Daoy (cell line): ENCODE measurements at regions not wholly inside any gene's neighbourhood (a gene's known extent, or its start where the extent isn't known, plus 50 kb on each side); places are given as distances from the start of the nearest gene placed in this dataset.
"Not testable (repeated sequence)": the region's sequence is repeated elsewhere in the genome, so short reads cannot be mapped to it uniquely, and the experiment has no call there.

Experiments used
- DNase-seq: peaks from one replicate; pipeline ENCODE4 v3.0.0-alpha.2; 2015; ENCODE audit warnings: low read depth

GRCh38 chr15:38002883-38003477 lies 68.5 kb downstream of the TMCO5A start:
- peak; percentile 67 for DNase-seq

DNA sequence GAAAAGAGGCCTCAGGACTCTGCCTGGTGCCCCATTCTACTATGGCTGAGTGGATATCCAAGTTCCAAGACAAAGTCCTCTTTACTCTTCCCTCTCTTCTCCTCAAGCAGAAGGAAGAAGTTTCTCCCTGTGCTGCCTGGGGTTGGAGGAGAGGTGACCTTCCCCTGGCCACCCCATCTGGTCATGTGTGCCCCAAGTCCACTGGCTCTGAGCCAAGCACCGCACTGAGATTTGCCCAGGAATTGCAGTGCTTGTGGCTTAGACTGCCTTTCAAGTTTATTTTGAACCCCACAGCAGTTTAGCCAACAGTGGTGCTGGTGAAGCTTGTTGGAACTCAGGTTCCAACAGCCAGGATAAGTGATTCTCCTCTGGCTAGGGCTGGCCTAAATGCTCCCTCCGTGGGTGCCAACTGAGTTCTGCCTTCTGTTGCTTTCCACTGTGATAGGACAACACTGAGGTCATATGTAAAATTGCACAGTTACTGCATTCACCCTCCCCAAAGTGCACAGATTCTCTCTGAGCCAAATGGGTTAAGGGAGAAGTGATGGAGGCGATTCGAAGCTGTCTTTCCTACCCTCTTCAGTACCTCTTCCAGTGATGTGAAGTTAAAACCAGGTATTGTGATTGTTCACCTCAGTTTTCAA lies 69.9 kb downstream of the TMCO5A start:
- no peak for DNase-seq

GRCh38 chr15:38005953-38006808 lies 71.7 kb downstream of the TMCO5A start:
- no peak for DNase-seq

DNA sequence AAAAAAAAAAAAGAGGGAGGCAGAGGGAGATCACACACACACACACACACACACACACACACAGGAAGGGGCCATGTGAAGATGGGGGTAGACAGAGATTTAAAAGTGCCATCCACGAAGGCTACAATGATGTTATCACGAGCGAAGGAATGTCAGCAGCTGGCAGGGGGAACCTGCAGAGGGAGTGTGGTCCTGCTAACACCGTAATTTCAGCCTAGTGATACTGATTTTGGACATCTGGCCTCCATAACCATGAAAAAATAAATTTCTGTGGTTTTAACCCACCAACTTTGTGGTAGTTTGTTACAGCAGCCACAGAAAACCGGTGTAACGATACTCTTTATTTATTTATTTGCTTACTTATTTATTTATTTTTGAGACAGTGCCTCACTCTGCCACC lies 76.0 kb downstream of the TMCO5A start:
- DNase-seq = no peak

DNA sequence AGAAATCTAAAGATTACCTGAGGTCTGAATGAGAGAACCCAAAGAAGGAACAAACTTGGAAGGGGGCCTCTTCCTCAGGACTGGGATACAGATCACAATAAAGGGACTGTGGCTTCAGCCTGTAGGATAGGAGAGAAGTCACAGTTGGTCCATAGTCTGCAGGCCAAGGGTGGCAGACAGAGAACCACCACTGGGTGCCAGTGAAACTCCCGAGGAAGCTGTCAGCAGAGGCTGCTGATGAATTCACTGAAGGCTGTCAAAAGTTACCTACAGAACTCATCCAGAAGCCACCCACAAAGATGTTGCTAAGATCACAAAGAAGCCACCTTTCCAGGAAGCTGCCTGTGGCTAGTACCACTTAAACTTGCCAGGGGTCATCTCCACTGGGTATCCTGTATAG lies 78.5 kb downstream of the TMCO5A start:
- no peak for DNase-seq

GRCh38 chr15:38017721-38018120 lies 83.3 kb downstream of the TMCO5A start:
- DNase-seq = no peak

DNA sequence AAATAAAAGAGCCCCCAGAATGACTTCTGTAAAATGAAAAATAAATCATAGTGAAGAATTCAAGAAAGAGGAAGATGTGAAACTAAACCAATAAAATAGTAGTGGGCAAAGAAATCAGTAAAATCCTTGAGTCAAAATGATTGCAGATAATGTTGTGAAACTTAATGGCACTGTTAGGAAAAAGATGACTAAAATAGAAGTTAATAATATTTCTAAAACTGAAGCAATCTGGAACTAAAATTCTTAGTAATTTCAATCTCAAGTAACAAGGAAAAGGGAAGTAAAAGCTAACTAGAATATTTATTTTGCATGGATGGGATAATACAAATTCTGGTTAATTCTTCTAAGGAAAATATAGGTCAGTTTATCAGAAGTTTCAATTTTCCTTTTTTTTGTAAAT lies 84.6 kb downstream of the TMCO5A start:
- DNase-seq = no peak

DNA sequence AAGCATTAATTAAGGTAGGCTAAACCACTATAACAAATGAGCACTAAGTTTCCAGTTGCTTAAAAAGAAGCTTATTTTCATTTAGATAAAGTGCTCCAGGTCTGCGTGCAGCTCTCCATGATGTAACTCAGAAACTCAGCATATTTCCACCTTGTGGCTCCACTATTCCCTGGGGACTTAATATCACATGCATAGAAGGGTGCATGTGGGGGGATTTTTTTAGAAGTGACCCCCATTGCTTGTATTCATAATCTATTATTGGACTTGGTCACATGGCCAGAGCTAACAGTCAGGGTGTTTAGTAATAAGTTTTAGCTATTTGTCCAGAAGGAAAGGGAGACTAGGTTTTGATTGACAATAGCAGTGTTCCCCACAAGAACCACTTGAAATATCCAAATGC lies 86.8 kb downstream of the TMCO5A start:
- no peak for DNase-seq

GRCh38 chr15:38024293-38025091 lies 90.1 kb downstream of the TMCO5A start:
- no peak for DNase-seq

- not testable (repeated sequence) for DNase-seq
Measured at GRCh38 chr15:38025656-38026055, 91.2 kb downstream of the TMCO5A start.

- no peak for DNase-seq
Measured at GRCh38 chr15:38028869-38029268, 94.4 kb downstream of the TMCO5A start.

GRCh38 chr15:38029736-38030135 lies 95.3 kb downstream of the TMCO5A start:
- DNase-seq = no peak

DNA sequence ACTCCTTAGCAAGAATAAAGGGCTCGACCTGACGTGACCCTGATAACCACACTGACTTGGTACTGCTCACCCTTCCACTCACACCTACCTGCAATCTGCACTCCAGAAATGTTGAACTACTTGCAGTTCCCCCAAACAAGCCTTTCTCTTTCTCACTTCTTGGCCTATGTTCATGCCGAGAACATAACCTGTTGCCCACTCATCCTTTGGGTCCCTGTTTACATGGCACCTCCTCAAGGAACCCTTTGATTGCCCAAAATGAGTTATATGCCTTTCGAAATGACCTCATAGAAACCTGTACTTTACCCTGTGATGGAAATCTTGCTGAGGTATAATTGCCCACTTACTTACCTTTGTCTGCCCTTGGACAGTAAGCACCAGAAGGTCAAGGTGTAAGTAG lies 96.2 kb downstream of the TMCO5A start:
- DNase-seq = no peak

GRCh38 chr15:38035701-38036100 lies 101.3 kb downstream of the TMCO5A start:
- peak; percentile 30 for DNase-seq

DNA sequence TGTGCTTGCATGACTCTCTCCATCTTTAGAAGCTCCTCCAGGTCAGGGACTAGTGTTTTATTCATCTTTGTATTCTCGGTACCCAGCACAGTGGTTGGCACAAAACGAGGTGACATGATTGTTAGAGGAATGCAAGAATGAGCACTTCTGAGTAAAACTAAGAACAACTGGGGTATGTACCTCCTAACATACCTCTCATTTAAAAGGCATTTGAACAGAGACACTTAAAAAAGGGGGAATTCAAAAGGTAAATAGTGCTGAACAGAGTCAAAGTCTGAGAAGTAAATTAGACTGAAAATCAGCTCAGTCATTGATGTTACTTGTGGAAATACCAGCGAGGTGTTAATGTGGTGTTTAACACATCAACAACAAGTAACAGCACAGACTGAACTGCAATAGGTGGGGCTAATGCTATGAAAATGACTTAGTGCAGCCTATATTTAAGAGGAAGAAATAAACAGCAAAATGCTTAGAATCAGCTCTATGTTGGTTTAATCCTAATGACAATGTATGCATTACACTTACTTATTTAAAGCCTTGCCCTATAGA lies 102.4 kb downstream of the TMCO5A start:
- DNase-seq = no peak

DNA sequence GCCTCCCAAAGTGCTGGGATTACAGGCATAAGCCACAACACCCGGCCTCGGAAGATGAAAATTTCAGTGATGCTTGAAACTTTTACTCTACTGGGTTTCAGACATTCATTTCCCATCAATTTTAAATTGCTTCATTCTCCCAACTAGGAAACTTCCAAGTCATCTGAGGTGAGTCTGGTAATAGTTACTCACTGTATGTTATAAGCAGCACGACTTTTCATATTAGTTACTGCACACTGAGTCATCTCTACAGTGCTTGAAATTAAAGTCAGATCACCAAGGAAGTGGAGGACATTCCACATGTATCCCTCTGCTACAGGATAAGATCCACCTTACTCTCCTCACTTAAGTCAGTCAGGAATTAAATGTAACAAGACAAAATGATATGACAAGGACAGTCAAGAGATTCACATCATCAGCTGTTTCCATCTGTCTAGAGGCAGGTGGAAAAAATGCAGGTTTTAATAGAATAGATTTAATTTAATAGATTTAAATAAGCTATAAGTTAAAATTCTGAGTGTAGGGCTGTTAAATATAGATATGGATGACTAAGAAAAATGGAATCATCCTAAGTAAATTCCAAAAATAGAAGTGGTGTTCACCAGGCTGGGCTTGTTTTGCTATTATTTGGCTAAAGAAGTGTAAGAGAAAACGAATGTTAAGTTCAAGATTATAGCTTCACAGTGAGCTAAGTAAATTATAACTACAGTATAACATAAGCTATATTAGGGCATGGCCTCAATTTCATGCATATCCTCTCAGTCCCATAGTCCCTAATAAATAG lies 104.4 kb downstream of the TMCO5A start:
- peak; percentile 46 for DNase-seq

GRCh38 chr15:38040615-38041014 lies 106.2 kb downstream of the TMCO5A start:
- DNase-seq = no peak

DNA sequence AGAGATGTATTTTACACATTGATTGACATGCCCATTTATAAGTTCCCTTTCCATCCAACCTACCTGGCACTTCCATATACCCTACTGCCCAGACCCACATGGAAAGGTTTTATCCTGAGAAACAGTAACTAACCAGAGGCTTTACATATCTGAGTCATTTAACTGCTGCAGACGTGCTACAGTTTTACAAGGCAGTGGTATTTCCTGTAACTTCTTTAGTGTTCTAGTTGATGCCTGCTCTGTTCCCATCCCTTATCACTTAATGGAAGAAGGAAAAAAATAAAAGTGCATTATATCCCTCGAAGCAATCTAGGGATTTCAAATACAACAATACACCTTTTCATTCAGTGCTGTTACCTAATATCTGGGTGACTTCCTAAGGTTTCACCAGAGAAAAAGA lies 107.1 kb downstream of the TMCO5A start:
- DNase-seq = peak; percentile 52

GRCh38 chr15:38042211-38042610 lies 107.8 kb downstream of the TMCO5A start:
- no peak for DNase-seq

DNA sequence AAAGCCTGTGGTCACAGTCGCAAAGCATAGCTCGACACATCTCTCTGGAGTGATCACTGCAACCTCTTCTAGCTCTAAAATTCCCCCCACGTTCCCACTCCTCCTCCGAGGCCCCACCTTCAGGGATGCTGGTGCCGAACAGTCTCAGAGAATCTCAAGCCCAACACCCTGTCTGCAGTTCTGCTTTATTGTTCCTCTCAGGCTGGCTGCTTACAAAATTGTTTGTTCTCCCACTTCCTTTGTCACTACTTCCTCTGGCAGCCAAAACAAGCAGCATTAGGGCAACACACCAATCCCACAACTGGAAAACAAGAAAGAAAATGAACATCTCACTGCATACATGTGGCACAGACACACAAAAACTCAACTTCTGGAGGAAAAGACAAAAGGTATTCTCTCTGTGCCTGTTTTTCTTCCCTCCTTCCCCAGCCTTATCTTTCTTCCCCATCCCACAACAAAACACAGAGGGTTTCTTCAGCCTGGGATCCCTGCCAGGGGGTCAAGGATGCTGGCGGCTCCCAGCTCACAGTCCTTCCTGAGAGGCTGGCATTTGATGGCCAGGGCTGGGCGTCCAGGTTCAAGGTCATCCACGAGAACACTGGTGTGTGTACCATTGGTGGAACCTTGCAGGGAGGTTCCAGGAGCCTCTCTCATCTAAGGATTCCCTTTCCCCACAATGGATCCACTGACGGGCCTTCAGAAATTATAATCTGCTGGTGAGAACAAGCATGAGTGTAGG lies 108.4 kb downstream of the TMCO5A start:
- no peak for DNase-seq
